GM12878 (cell line): ENCODE measurements at regions not wholly inside any gene's neighbourhood (a gene's known extent, or its start where the extent isn't known, plus 50 kb on each side); places are given as distances from the start of the nearest gene placed in this dataset.

Experiments used
- HDAC2 ChIP-seq: fragments of 200-600 bp; sonication (generic); IDR thresholded peaks from 2 replicates; pipeline ENCODE4 v1.6.1; 2017
- JUNB ChIP-seq: IDR thresholded peaks from 2 replicates; pipeline ENCODE4 v1.6.1; 2016; ENCODE audit warnings: antibody characterized with exemption, mild to moderate bottlenecking
- TCF12 ChIP-seq: IDR thresholded peaks from 2 replicates; pipeline ENCODE4 v1.6.1; 2011; ENCODE audit warnings: low read depth, mild to moderate bottlenecking, low read length
- YY1 ChIP-seq: IDR thresholded peaks from 2 replicates; pipeline ENCODE4 v1.6.1; 2011; ENCODE audit warnings: low read depth, mild to moderate bottlenecking, low read length
- ZBTB11 ChIP-seq: fragments of 450-650 bp; formaldehyde crosslinking; IDR thresholded peaks from 2 replicates; pipeline ENCODE4 v1.5.0; 2022; ENCODE audit warnings: mild to moderate bottlenecking, missing genetic modification characterization
- ZBTB33 ChIP-seq: fragments of 450-650 bp; IDR thresholded peaks from 2 replicates; pipeline ENCODE4 v1.6.1; 2017; ENCODE audit warnings: mild to moderate bottlenecking
- ZBTB40 ChIP-seq: fragments of 450-650 bp; IDR thresholded peaks from 2 replicates; pipeline ENCODE4 v1.6.1; 2016; ENCODE audit warnings: mild to moderate bottlenecking, moderate library complexity, borderline replicate concordance
- ZNF274 ChIP-seq: IDR thresholded peaks from one replicate; pipeline ENCODE4 v1.8.0; 2011; ENCODE audit not compliant: insufficient read length, insufficient read depth

GRCh38 chr5:145292278-145292677 lies 542.9 kb downstream of the PRELID2 start (continued):
- TF ChIP-seq ZBTB40, result no peak
- TF ChIP-seq YY1, result no peak
- no peak for TF ChIP-seq ZNF274
- no peak for TF ChIP-seq ZBTB11 (CRISPR knock-in tag)
- no peak for TF ChIP-seq ZBTB33
- no peak for TF ChIP-seq HDAC2
- no peak for TF ChIP-seq JUNB
- TF ChIP-seq TCF12, result no peak
